Effector memory CD4-positive, alpha-beta T cell (primary cell): ENCODE measurements at regions not wholly inside any gene's neighbourhood (a gene's known extent, or its start where the extent isn't known, plus 50 kb on each side); places are given as distances from the start of the nearest gene placed in this dataset.

Experiments
- DNase-seq, 3 donors: peaks; one replicate each; pipeline ENCODE4 v3.0.0-alpha.2; 2020
- H3K27ac ChIP-seq: 2 replicates; pipeline ENCODE4 v1.7.0; 2013; ENCODE audit warnings: mild to moderate bottlenecking, low read length, moderate library complexity; ENCODE audit not compliant: insufficient read depth, poor library complexity, severe bottlenecking
- H3K27me3 ChIP-seq: replicated peaks from 2 replicates; pipeline ENCODE4 v1.7.0; 2013; ENCODE audit warnings: mild to moderate bottlenecking, low read length; ENCODE audit not compliant: insufficient read depth, control insufficient read depth, poor library complexity, severe bottlenecking
- H3K36me3 ChIP-seq: 2 replicates; pipeline ENCODE4 v1.7.0; 2013; ENCODE audit warnings: mild to moderate bottlenecking, low read length, moderate library complexity; ENCODE audit not compliant: control insufficient read depth, insufficient read depth
- H3K4me1 ChIP-seq: 2 replicates; pipeline ENCODE4 v1.7.0; 2013; ENCODE audit warnings: low read length, mild to moderate bottlenecking; ENCODE audit not compliant: control insufficient read depth, insufficient read depth, poor library complexity, severe bottlenecking
- H3K4me3 ChIP-seq: 2 replicates; pipeline ENCODE4 v1.7.0; 2013; ENCODE audit warnings: low read length, low read depth, mild to moderate bottlenecking; ENCODE audit not compliant: insufficient read depth, poor library complexity, severe bottlenecking
- H3K9me3 ChIP-seq: 2 replicates; pipeline ENCODE4 v1.7.0; 2013; ENCODE audit warnings: mild to moderate bottlenecking, low read length, moderate library complexity; ENCODE audit not compliant: control insufficient read depth

- no peak for DNase-seq
These were observed 62.9 kb downstream of the ACKR3 start for GRCh38 chr2:236632295-236633218.

GRCh38 chr2:236633219-236633570, 63.6 kb downstream of the ACKR3 start:
- H3K4me3 ChIP-seq = no peak overlapping the region
- no peak for DNase-seq
- H3K9me3 ChIP-seq = no peaks in the 10 kb centered on the region
- no peak overlapping the region for H3K27ac ChIP-seq
- no peaks in the 10 kb centered on the region for H3K4me1 ChIP-seq
- no peaks in the 10 kb centered on the region for H3K27me3 ChIP-seq
- no peaks in the 10 kb centered on the region for H3K36me3 ChIP-seq

More at GRCh38 chr2:236632295-236633218, 62.9 kb downstream of the ACKR3 start:
- Histone ChIP-seq H3K36me3 (no peaks in the 10 kb centered on the region), H3K9me3 (no peaks in the 10 kb centered on the region), H3K4me1 (no peaks in the 10 kb centered on the region), H3K27me3 (no peaks in the 10 kb centered on the region), H3K27ac (no peak overlapping the region), H3K4me3 (no peak overlapping the region)

GRCh38 chr2:236633775-236634560, 64.3 kb downstream of the ACKR3 start:
- Histone ChIP-seq H3K4me1 (no peaks in the 10 kb centered on the region), H3K4me3 (no peak overlapping the region), H3K27ac (no peak overlapping the region), H3K27me3 (no peaks in the 10 kb centered on the region), H3K9me3 (no peaks in the 10 kb centered on the region), H3K36me3 (no peaks in the 10 kb centered on the region)
- no peak for DNase-seq

GRCh38 chr2:236636261-236636660, 66.6 kb downstream of the ACKR3 start:
- no peaks in the 10 kb centered on the region for H3K27me3 ChIP-seq
- no peaks in the 10 kb centered on the region for H3K9me3 ChIP-seq
- H3K36me3 ChIP-seq = no peaks in the 10 kb centered on the region
- H3K4me1 ChIP-seq = no peaks in the 10 kb centered on the region
- H3K4me3 ChIP-seq = no peak overlapping the region
- H3K27ac ChIP-seq = no peak overlapping the region
- no peak for DNase-seq

GRCh38 chr2:236636714-236637470, 67.3 kb downstream of the ACKR3 start:
- Histone ChIP-seq H3K4me3 (no peak overlapping the region), H3K9me3 (no peaks in the 10 kb centered on the region), H3K27ac (no peak overlapping the region), H3K36me3 (no peaks in the 10 kb centered on the region), H3K27me3 (no peaks in the 10 kb centered on the region), H3K4me1 (no peaks in the 10 kb centered on the region)
- no peak for DNase-seq

GRCh38 chr2:236637686-236638569, 68.3 kb downstream of the ACKR3 start:
- Histone ChIP-seq H3K9me3 (no peaks in the 10 kb centered on the region), H3K27me3 (no peaks in the 10 kb centered on the region), H3K4me1 (no peaks in the 10 kb centered on the region), H3K27ac (no peak overlapping the region), H3K36me3 (no peaks in the 10 kb centered on the region), H3K4me3 (no peak overlapping the region)
- DNase-seq = no peak

GRCh38 chr2:236638707-236639106, 69.1 kb downstream of the ACKR3 start:
- Histone ChIP-seq H3K4me3 (no peak overlapping the region), H3K9me3 (no peaks in the 10 kb centered on the region), H3K27ac (no peak overlapping the region), H3K4me1 (no peaks in the 10 kb centered on the region), H3K36me3 (no peaks in the 10 kb centered on the region), H3K27me3 (no peaks in the 10 kb centered on the region)
- no peak for DNase-seq

GRCh38 chr2:236639461-236640235, 70.0 kb downstream of the ACKR3 start:
- Histone ChIP-seq H3K36me3 (no peaks in the 10 kb centered on the region), H3K4me1 (no peaks in the 10 kb centered on the region), H3K9me3 (no peaks in the 10 kb centered on the region), H3K27me3 (no peaks in the 10 kb centered on the region), H3K4me3 (no peak overlapping the region), H3K27ac (no peak overlapping the region)
- no peak for DNase-seq
